Lung (tissue), 11 donors: ENCODE measurements at regions not wholly inside any gene's neighbourhood (a gene's known extent, or its start where the extent isn't known, plus 50 kb on each side); places are given as distances from the start of the nearest gene placed in this dataset.
"Not testable (repeated sequence)": the region's sequence is repeated elsewhere in the genome, so short reads cannot be mapped to it uniquely, and the experiment has no call there.

Source experiments
- ATAC-seq: fragments of 200-7000 bp; cut with Tn5 transposase; one replicate; pipeline ENCODE4 v1.9.1; 2020; ENCODE audit warnings: moderate number of reproducible peaks; ENCODE audit not compliant: insufficient read depth, low FRiP score
- DNase-seq, 3 donors: peaks; one replicate each; pipeline ENCODE4 v3.0.0-alpha.2; 2013 to 2017
- H3K27ac ChIP-seq, 2 donors: one replicate each; pipeline ENCODE4 v1.5.1; 2013; ENCODE audit warnings: mild to moderate bottlenecking in 2 of 2, moderate library complexity in 2 of 2, control low read depth in 1 of 2, inconsistent platforms in 1 of 2, low read depth in 1 of 2, low read length in 1 of 2
- H3K27me3 ChIP-seq, 3 donors: one replicate each; pipeline ENCODE4 v1.5.1; 2013; ENCODE audit warnings: low read length in 2 of 3; ENCODE audit not compliant: control insufficient read depth in 3 of 3, insufficient read depth in 3 of 3
- H3K36me3 ChIP-seq, 4 donors: one replicate each; pipeline ENCODE4 v1.5.1; 2013; ENCODE audit warnings: low read length in 4 of 4, mild to moderate bottlenecking in 1 of 4, moderate library complexity in 1 of 4; ENCODE audit not compliant: control insufficient read depth in 4 of 4, insufficient read depth in 4 of 4
- H3K4me1 ChIP-seq, 5 donors: one replicate each; pipeline ENCODE4 v1.5.1; 2013; ENCODE audit warnings: low read length in 5 of 5, mild to moderate bottlenecking in 2 of 5, moderate library complexity in 1 of 5; ENCODE audit not compliant: control insufficient read depth in 5 of 5, insufficient read depth in 5 of 5
- H3K4me3 ChIP-seq: one replicate; pipeline ENCODE4 v1.5.1; 2013; ENCODE audit warnings: mild to moderate bottlenecking, control low read depth, moderate library complexity
- H3K9ac ChIP-seq, 2 donors: one replicate each; pipeline ENCODE4 v1.5.1; 2013; ENCODE audit warnings: low read length in 2 of 2, control low read depth in 1 of 2; ENCODE audit not compliant: insufficient read depth in 1 of 2
- H3K9me3 ChIP-seq, 4 donors: one replicate each; pipeline ENCODE4 v1.5.1; 2013; ENCODE audit warnings: low read length in 3 of 4, mild to moderate bottlenecking in 1 of 4, moderate library complexity in 1 of 4; ENCODE audit not compliant: control insufficient read depth in 4 of 4, insufficient read depth in 3 of 4
- WGBS, 2 donors: extraction: QIAGEN DNeasy Blood & Tissue Kit; methylation state at CpG; one replicate each; pipeline ENCODE4 v1.1.7; 2013; 5-methylcytosine and 5-hydroxymethylcytosine counted together
- TF ChIP-seq, protein P1 (sequence below): IDR thresholded peaks from 2 replicates; pipeline ENCODE4 v1.5.1; 2012; ENCODE audit warnings: mild to moderate bottlenecking; ENCODE audit errors: control extremely low read depth, extremely low read depth
- donor health status: control.
- donor health status: control.
- donor health status: Bipolar disorder and iron deficiency.
- donor health status: healthy.
- donor health status: DM: yes; HTN: yes; CAD: no.

DNA sequence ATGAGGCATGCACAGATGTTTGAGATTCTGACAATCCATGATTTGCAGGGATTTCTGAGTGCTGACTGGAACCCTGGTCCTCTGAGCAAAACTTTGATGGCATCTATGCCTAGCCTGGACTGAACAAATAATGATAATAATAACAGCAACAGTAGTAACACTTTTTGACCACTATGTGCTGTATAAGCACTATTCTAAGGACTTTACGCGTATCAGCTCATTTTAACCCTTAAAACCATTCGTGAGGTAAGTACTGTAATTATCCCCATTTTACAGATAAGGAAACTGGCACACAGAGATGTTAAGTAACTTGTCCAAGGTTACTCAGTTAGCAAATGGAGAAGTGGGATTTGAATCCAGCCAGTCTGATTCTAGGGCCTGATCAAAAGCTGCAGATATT lies 168.4 kb downstream of the C11orf91 start:
- no peaks in the 10 kb centered on the region for H3K36me3 ChIP-seq
- DNase-seq: no peak
- no peak overlapping the region for H3K27ac ChIP-seq
- no peak for ATAC-seq
- no peak overlapping the region for H3K9ac ChIP-seq
- TF ChIP-seq, protein P1, sequence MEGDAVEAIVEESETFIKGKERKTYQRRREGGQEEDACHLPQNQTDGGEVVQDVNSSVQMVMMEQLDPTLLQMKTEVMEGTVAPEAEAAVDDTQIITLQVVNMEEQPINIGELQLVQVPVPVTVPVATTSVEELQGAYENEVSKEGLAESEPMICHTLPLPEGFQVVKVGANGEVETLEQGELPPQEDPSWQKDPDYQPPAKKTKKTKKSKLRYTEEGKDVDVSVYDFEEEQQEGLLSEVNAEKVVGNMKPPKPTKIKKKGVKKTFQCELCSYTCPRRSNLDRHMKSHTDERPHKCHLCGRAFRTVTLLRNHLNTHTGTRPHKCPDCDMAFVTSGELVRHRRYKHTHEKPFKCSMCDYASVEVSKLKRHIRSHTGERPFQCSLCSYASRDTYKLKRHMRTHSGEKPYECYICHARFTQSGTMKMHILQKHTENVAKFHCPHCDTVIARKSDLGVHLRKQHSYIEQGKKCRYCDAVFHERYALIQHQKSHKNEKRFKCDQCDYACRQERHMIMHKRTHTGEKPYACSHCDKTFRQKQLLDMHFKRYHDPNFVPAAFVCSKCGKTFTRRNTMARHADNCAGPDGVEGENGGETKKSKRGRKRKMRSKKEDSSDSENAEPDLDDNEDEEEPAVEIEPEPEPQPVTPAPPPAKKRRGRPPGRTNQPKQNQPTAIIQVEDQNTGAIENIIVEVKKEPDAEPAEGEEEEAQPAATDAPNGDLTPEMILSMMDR: no peak
- 85 to 92% methylated on average over 3 of the region's 3 CpGs for WGBS, 2 donors
- H3K4me3 ChIP-seq: no peak overlapping the region
- H3K4me1 ChIP-seq: no peaks in the 10 kb centered on the region
- no peaks in the 10 kb centered on the region for H3K27me3 ChIP-seq
- H3K9me3 ChIP-seq: peaks cover 0 to 9% (median 2%) of the 10 kb centered on the region in 4 donors

DNA sequence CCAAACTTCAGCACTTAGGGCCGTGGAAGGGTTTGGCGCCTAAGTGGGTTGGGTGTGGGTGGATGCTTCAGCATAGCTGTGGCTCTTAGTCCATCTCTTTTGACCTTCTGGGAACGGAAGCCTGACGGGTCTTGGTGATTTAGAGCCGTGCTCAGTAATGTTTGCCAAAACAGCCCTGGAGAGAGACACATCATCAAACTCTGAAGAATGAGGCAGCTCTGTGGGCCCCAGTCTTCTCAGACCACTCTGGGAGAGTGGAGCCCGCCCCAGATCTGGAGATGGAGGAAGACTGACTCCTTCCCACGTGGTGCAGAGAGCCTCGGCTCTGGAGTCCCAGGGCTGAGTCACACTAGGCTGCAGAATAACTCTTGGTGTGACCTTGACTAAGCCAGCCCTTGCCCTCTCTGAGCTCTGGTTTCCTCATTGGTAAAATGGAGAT lies 168.9 kb downstream of the C11orf91 start:
- Histone ChIP-seq H3K4me3 (no peak overlapping the region), H3K27me3 (no peaks in the 10 kb centered on the region), H3K9me3 (peaks cover 0 to 9% (median 2%) of the 10 kb centered on the region in 4 donors), H3K36me3 (no peaks in the 10 kb centered on the region), H3K27ac (no peak overlapping the region), H3K9ac (no peak overlapping the region), H3K4me1 (no peaks in the 10 kb centered on the region)
- TF ChIP-seq, protein P1: no peak
- 67 to 78% methylated on average over 8 of the region's 8 CpGs for WGBS, 2 donors
- peak in 1 of 3 donors; percentile 13 for DNase-seq
- ATAC-seq: no peak

DNA sequence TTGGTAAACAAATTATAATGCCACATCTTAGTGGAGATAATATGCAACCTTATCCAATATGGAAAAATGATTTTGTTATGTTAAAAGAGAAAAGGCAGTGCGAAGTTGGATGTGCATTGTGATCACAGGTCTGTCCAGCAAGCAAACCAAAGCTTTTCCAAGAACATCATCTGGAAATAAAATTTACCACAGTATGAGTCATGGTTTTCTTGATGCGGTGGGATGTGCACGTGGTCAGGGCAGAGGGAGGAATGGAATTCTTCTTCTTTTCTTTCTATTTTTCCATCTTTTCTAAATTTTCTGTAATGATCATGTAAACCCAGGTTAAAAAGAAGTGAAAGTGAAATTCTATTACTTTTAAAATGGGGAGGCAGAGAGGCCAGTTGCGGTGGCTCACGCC lies 169.8 kb downstream of the C11orf91 start:
- WGBS, 2 donors: 89 to 90% methylated on average over 5 of the region's 5 CpGs
- H3K27ac ChIP-seq: no peak overlapping the region
- no peak overlapping the region for H3K9ac ChIP-seq
- no peaks in the 10 kb centered on the region for H3K36me3 ChIP-seq
- TF ChIP-seq, protein P1: no peak
- ATAC-seq (no peak), DNase-seq (no peak)
- H3K4me3 ChIP-seq: no peak overlapping the region
- H3K9me3 ChIP-seq: peaks cover 0 to 9% (median 3%) of the 10 kb centered on the region in 4 donors
- H3K27me3 ChIP-seq: no peaks in the 10 kb centered on the region
- no peaks in the 10 kb centered on the region for H3K4me1 ChIP-seq

DNA sequence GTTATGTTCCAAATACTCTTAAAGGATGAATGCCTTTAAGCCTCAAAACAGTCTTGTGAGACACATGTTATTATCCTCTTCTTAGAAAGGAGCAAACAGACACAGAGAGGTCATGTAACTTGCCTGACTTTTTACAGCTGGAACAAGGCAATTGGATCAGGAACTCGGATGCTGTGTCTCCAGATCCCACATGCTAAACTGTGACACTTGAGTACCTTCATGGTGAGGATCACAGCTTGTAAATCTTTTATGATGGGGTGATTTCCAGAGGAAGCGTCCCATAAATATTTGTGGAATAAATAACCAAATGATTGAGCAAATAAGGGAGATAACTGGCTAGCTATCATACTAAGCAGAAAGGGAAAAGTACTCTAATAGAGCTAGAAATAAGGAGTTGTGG lies 171.2 kb downstream of the C11orf91 start:
- H3K4me1 ChIP-seq: no peaks in the 10 kb centered on the region
- H3K27me3 ChIP-seq: no peaks in the 10 kb centered on the region
- WGBS, 2 donors: 55 to 63% methylated on average over 2 of the region's 2 CpGs
- peaks cover 0 to 9% (median 2%) of the 10 kb centered on the region in 4 donors for H3K9me3 ChIP-seq
- no peak overlapping the region for H3K4me3 ChIP-seq
- ATAC-seq (no peak), DNase-seq (no peak)
- H3K9ac ChIP-seq: no peak overlapping the region
- H3K27ac ChIP-seq: no peak overlapping the region
- H3K36me3 ChIP-seq: no peaks in the 10 kb centered on the region
- TF ChIP-seq, protein P1: no peak

DNA sequence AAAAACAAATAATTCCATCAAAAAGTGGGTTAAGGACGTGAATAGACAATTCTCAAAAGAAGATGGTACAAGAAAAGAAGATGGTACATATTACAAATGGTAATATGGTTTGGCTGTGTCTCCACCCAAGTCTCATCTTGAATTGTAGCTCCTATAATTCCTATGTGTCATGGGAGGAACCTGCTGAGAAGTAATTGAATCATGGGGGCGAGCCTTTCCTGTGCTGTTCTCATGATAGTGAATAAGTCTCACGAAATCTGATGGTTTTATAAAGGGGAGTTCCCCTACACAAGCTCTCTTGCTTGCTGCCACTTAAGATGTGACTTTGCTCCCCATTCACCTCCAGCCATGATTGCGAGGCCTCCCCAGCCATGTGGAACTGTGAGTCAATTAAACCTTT lies 172.9 kb downstream of the C11orf91 start:
- 82 to 88% methylated on average over 4 of the region's 4 CpGs for WGBS, 2 donors
- not testable (repeated sequence) for H3K27me3 ChIP-seq, H3K4me3 ChIP-seq, H3K4me1 ChIP-seq, H3K36me3 ChIP-seq, DNase-seq, H3K27ac ChIP-seq, H3K9ac ChIP-seq, H3K9me3 ChIP-seq, ATAC-seq
